HL-60 (cell line): ENCODE measurements at regions not wholly inside any gene's neighbourhood (a gene's known extent, or its start where the extent isn't known, plus 50 kb on each side); places are given as distances from the start of the nearest gene placed in this dataset.
"Not testable (repeated sequence)": the region's sequence is repeated elsewhere in the genome, so short reads cannot be mapped to it uniquely, and the experiment has no call there.

ENCODE experiments used
- DNase-seq, 2 experiments: peaks; one replicate each; pipeline ENCODE4 v3.0.0-alpha.2; 2010 to 2020; ENCODE audit warnings: low read depth in 1 of 2, low spot score in 1 of 2
- H3K27ac ChIP-seq: fragments of 250-450 bp; sonication (Bioruptor Pico); replicated peaks from 2 replicates; pipeline ENCODE4 v1.5.1; 2020; ENCODE audit warnings: mild to moderate bottlenecking, moderate library complexity
- H3K27me3 ChIP-seq: fragments of 250-450 bp; sonication (Bioruptor Pico); 2 replicates; pipeline ENCODE4 v1.5.1; 2021; ENCODE audit warnings: mild to moderate bottlenecking, moderate library complexity; ENCODE audit not compliant: insufficient read depth, poor library complexity, severe bottlenecking
- H3K4me3 ChIP-seq: replicated peaks from 2 replicates; pipeline ENCODE4 v1.5.1; 2011; ENCODE audit warnings: mild to moderate bottlenecking, control low read depth, low read length; ENCODE audit not compliant: insufficient read depth
- GABPA ChIP-seq: IDR thresholded peaks from 2 replicates; pipeline ENCODE4 v1.6.1; 2012; ENCODE audit warnings: low read depth
- POLR2AphosphoS5 ChIP-seq: IDR thresholded peaks from 2 replicates; pipeline ENCODE4 v1.6.1; 2012; ENCODE audit warnings: low read depth
- SPI1 ChIP-seq: IDR thresholded peaks from 2 replicates; pipeline ENCODE4 v1.6.1; 2012; ENCODE audit warnings: low read depth, mild to moderate bottlenecking, borderline replicate concordance
- TF ChIP-seq, protein P1 (sequence below): IDR thresholded peaks from one replicate; pipeline ENCODE4 v1.5.1; 2011; ENCODE audit warnings: low read length, control low read depth, inconsistent platforms; ENCODE audit not compliant: insufficient read depth
- TF ChIP-seq, protein P2 (sequence below): IDR thresholded peaks from 2 replicates; pipeline ENCODE4 v1.6.1; 2012; ENCODE audit warnings: low read depth; ENCODE audit not compliant: insufficient replicate concordance

DNA sequence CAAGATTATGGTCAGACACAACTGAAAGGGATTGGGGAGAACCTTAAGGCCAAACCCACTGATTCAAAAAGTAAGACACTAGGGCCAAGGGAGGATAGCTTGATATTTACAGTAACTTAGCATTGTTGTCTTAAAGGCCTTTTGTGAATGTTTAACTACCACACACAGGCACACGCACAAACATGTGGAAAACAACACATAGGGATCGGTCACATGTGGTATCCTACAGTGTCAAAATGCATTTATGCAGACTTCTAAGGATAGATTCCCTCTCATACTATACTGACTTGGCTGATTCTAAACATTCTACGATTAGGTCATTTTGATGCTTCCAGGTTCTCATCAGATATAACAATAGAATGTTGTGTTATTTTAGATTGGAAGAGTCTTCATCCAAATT is 638.9 kb upstream of the LRRTM1 start:
- H3K4me3 ChIP-seq = no peak overlapping the region
- DNase-seq = no peak
- H3K27ac ChIP-seq = no peak overlapping the region
- no peak for TF ChIP-seq POLR2AphosphoS5
- TF ChIP-seq, protein P1, sequence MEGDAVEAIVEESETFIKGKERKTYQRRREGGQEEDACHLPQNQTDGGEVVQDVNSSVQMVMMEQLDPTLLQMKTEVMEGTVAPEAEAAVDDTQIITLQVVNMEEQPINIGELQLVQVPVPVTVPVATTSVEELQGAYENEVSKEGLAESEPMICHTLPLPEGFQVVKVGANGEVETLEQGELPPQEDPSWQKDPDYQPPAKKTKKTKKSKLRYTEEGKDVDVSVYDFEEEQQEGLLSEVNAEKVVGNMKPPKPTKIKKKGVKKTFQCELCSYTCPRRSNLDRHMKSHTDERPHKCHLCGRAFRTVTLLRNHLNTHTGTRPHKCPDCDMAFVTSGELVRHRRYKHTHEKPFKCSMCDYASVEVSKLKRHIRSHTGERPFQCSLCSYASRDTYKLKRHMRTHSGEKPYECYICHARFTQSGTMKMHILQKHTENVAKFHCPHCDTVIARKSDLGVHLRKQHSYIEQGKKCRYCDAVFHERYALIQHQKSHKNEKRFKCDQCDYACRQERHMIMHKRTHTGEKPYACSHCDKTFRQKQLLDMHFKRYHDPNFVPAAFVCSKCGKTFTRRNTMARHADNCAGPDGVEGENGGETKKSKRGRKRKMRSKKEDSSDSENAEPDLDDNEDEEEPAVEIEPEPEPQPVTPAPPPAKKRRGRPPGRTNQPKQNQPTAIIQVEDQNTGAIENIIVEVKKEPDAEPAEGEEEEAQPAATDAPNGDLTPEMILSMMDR = no peak
- TF ChIP-seq SPI1 = no peak
- TF ChIP-seq, protein P2, sequence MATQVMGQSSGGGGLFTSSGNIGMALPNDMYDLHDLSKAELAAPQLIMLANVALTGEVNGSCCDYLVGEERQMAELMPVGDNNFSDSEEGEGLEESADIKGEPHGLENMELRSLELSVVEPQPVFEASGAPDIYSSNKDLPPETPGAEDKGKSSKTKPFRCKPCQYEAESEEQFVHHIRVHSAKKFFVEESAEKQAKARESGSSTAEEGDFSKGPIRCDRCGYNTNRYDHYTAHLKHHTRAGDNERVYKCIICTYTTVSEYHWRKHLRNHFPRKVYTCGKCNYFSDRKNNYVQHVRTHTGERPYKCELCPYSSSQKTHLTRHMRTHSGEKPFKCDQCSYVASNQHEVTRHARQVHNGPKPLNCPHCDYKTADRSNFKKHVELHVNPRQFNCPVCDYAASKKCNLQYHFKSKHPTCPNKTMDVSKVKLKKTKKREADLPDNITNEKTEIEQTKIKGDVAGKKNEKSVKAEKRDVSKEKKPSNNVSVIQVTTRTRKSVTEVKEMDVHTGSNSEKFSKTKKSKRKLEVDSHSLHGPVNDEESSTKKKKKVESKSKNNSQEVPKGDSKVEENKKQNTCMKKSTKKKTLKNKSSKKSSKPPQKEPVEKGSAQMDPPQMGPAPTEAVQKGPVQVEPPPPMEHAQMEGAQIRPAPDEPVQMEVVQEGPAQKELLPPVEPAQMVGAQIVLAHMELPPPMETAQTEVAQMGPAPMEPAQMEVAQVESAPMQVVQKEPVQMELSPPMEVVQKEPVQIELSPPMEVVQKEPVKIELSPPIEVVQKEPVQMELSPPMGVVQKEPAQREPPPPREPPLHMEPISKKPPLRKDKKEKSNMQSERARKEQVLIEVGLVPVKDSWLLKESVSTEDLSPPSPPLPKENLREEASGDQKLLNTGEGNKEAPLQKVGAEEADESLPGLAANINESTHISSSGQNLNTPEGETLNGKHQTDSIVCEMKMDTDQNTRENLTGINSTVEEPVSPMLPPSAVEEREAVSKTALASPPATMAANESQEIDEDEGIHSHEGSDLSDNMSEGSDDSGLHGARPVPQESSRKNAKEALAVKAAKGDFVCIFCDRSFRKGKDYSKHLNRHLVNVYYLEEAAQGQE = no peak
- no peak for TF ChIP-seq GABPA
- H3K27me3 ChIP-seq = no peaks in the 10 kb centered on the region

DNA sequence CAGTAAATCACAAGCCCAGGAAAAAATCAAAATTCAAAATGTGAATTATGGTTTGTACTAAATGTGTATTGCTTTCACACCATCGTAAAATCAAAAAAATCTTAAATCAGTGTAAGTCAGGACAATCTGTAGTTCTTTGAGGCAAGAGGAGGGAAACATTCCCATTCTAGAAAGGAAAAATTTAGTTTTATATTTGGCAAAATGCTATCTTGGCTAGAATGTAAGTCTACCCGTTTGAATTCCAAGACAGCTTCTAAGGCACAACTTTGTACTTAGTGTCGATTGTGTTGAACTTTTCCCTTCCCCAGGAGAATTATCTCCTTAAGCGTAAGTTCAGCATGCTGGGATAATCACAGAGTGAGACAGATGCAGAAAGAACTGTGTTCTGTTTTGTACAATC is 638.2 kb upstream of the LRRTM1 start:
- TF ChIP-seq SPI1 (no peak), GABPA (no peak), POLR2AphosphoS5 (no peak)
- TF ChIP-seq, protein P2 = no peak
- TF ChIP-seq, protein P1 = no peak
- Histone ChIP-seq H3K27me3 (no peaks in the 10 kb centered on the region), H3K27ac (no peak overlapping the region), H3K4me3 (no peak overlapping the region)
- DNase-seq = no peak

DNA sequence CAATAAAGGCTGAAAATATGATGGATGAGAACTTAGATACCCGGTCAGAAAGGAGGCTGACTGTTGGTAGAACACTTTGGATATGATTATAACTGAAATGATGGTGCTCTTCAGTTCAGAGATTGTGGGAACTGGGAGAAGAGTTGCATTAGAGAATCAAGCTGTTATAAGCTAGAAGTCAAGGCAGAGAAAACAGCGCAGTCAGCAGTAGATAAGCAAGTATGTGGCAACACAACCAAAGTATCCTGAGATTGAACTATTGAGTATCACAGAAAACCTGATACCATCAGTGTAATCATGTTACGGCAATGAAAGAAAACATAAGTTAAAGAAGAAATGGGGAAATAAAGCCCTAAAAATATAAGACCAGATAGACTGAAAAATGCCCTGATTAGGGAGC is 633.9 kb upstream of the LRRTM1 start:
- H3K27me3 ChIP-seq = no peaks in the 10 kb centered on the region
- H3K4me3 ChIP-seq = no peak overlapping the region
- TF ChIP-seq GABPA (no peak), SPI1 (no peak), POLR2AphosphoS5 (no peak)
- TF ChIP-seq, protein P2 = no peak
- TF ChIP-seq, protein P1 = no peak
- H3K27ac ChIP-seq = no peak overlapping the region
- DNase-seq = no peak

DNA sequence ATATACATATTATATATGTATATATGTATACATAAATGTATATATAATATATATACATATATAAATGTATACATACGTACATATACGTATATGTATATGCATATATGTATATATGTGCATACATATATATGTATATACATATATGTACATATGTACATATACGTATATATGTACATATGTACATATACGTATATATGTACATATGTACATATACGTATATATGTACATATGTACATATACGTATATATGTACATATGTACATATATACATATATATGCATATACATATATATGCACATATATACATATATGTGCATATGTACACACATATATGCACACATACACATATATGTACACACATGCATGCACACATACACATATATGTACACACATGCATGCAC is 627.3 kb upstream of the LRRTM1 start:
- H3K27ac ChIP-seq, DNase-seq, H3K4me3 ChIP-seq, H3K27me3 ChIP-seq: not testable (repeated sequence)
